Activated CD8-positive, alpha-beta memory T cell treated with anti-CD3 and anti-CD28 coated beads for 36 hours (primary cell): ENCODE measurements at regions not wholly inside any gene's neighbourhood (a gene's known extent, or its start where the extent isn't known, plus 50 kb on each side); places are given as distances from the start of the nearest gene placed in this dataset.

ENCODE experiments used
- CTCF ChIA-PET: fragments of 350-600 bp; sonication (Branson Sonifier 250); formaldehyde crosslinking; loops from one replicate; lab custom pipeline; 2021; ENCODE audit warnings: antibody characterized with exemption; lab: Charles Lee
- POLR2A ChIA-PET: fragments of 350-600 bp; sonication (Branson Sonifier 250); formaldehyde crosslinking; loops from one replicate; lab custom pipeline; 2021; ENCODE audit warnings: antibody characterized with exemption; lab: Charles Lee

GRCh38 chr9:1712861-1713450 is 302.2 kb upstream of the SMARCA2 start:
- CTCF ChIA-PET, result no interaction called here
- POLR2A ChIA-PET, result no interaction called here

- ChIA-PET CTCF (no interaction called here), POLR2A (no interaction called here)
These were observed 301.3 kb upstream of the SMARCA2 start for GRCh38 chr9:1713841-1714240.

GRCh38 chr9:1717882-1718281 is 297.3 kb upstream of the SMARCA2 start:
- POLR2A ChIA-PET, result no interaction called here
- CTCF ChIA-PET, result no interaction called here

- POLR2A ChIA-PET, result no interaction called here
- CTCF ChIA-PET, result no interaction called here
These were observed 296.3 kb upstream of the SMARCA2 start for GRCh38 chr9:1718836-1719235.

GRCh38 chr9:1721196-1721595 is 294.0 kb upstream of the SMARCA2 start:
- ChIA-PET CTCF (no interaction called here), POLR2A (no interaction called here)

GRCh38 chr9:1722404-1722803 is 292.7 kb upstream of the SMARCA2 start:
- ChIA-PET CTCF (interaction anchor here (0.6 kb wide), 1 partner anchor 534 kb away, joined by 3 read pairs; no protein-coding TSS in a partner anchor), POLR2A (no interaction called here)

- POLR2A ChIA-PET, result no interaction called here
- CTCF ChIA-PET, result no interaction called here
These were observed 291.6 kb upstream of the SMARCA2 start for GRCh38 chr9:1723522-1724015.

GRCh38 chr9:1726993-1727759 is 288.0 kb upstream of the SMARCA2 start:
- CTCF ChIA-PET, result interaction anchor here (0.9 to 1.2 kb wide), 2 partner anchors 10 to 142 kb away, joined by 3 to 4 read pairs; no protein-coding TSS in a partner anchor
- POLR2A ChIA-PET, result no interaction called here

GRCh38 chr9:1729631-1730030 is 285.5 kb upstream of the SMARCA2 start:
- ChIA-PET POLR2A (no interaction called here), CTCF (no interaction called here)

GRCh38 chr9:1732670-1733069 is 282.5 kb upstream of the SMARCA2 start:
- ChIA-PET POLR2A (no interaction called here), CTCF (no interaction called here)

- POLR2A ChIA-PET, result no interaction called here
- CTCF ChIA-PET, result no interaction called here
These were observed 276.5 kb upstream of the SMARCA2 start for GRCh38 chr9:1738511-1739100.

- CTCF ChIA-PET, result no interaction called here
These were observed 271.8 kb upstream of the SMARCA2 start for GRCh38 chr9:1743121-1743960.

GRCh38 chr9:1745980-1746379 is 269.2 kb upstream of the SMARCA2 start:
- CTCF ChIA-PET, result no interaction called here
- POLR2A ChIA-PET, result no interaction called here

More at GRCh38 chr9:1743121-1743960, 271.8 kb upstream of the SMARCA2 start:
- POLR2A ChIA-PET, result no interaction called here

- ChIA-PET CTCF (no interaction called here), POLR2A (no interaction called here)
These were observed 267.7 kb upstream of the SMARCA2 start for GRCh38 chr9:1747417-1747967.

- CTCF ChIA-PET, result no interaction called here
- POLR2A ChIA-PET, result no interaction called here
These were observed 266.7 kb upstream of the SMARCA2 start for GRCh38 chr9:1748407-1748806.

- CTCF ChIA-PET, result no interaction called here
- POLR2A ChIA-PET, result no interaction called here
These were observed 258.0 kb upstream of the SMARCA2 start for GRCh38 chr9:1757186-1757585.

- POLR2A ChIA-PET, result no interaction called here
- CTCF ChIA-PET, result no interaction called here
These were observed 256.1 kb upstream of the SMARCA2 start for GRCh38 chr9:1759009-1759408.

GRCh38 chr9:1759771-1760300 is 255.3 kb upstream of the SMARCA2 start:
- CTCF ChIA-PET, result no interaction called here

GRCh38 chr9:1761807-1762206 is 253.3 kb upstream of the SMARCA2 start:
- POLR2A ChIA-PET, result interaction anchor here (0.5 kb wide), 1 partner anchor 400 kb away, joined by 4 read pairs; no protein-coding TSS in a partner anchor
- CTCF ChIA-PET, result no interaction called here

More at GRCh38 chr9:1759771-1760300, 255.3 kb upstream of the SMARCA2 start:
- POLR2A ChIA-PET, result no interaction called here
